Type B pancreatic cell (in vitro differentiated cells): ENCODE measurements at regions not wholly inside any gene's neighbourhood (a gene's known extent, or its start where the extent isn't known, plus 50 kb on each side); places are given as distances from the start of the nearest gene placed in this dataset.

Experiments used
- DNase-seq: peaks from one replicate; pipeline ENCODE4 v3.0.0; 2021; ENCODE audit warnings: mixed read lengths; ENCODE audit not compliant: unreplicated experiment; ENCODE audit errors: extremely low spot score
- H3K27ac Mint-ChIP-seq: 2 replicates; pipeline ENCODE4 v1.8.0; 2021; ENCODE audit warnings: mild to moderate bottlenecking, mixed read lengths
- H3K27me3 Mint-ChIP-seq: 2 replicates; pipeline ENCODE4 v1.8.0; 2021; ENCODE audit warnings: mixed read lengths
- H3K36me3 Mint-ChIP-seq: 2 replicates; pipeline ENCODE4 v1.8.0; 2021; ENCODE audit warnings: mixed read lengths
- H3K4me1 Mint-ChIP-seq: one replicate; pipeline ENCODE4 v1.8.0; 2021; ENCODE audit warnings: mixed read lengths; ENCODE audit not compliant: unreplicated experiment
- H3K4me3 Mint-ChIP-seq: 2 replicates; pipeline ENCODE4 v1.8.0; 2021; ENCODE audit warnings: mild to moderate bottlenecking, mixed read lengths
- H3K9me3 Mint-ChIP-seq: 2 replicates; pipeline ENCODE4 v1.8.0; 2021; ENCODE audit warnings: mixed read lengths
- TF ChIP-seq, protein P1 (sequence below): fragments of 200-600 bp; sonication (generic); conservative IDR thresholded peaks from 2 replicates; pipeline ENCODE4 v1.5.0; 2021; ENCODE audit warnings: antibody characterized with exemption, mild to moderate bottlenecking

DNA sequence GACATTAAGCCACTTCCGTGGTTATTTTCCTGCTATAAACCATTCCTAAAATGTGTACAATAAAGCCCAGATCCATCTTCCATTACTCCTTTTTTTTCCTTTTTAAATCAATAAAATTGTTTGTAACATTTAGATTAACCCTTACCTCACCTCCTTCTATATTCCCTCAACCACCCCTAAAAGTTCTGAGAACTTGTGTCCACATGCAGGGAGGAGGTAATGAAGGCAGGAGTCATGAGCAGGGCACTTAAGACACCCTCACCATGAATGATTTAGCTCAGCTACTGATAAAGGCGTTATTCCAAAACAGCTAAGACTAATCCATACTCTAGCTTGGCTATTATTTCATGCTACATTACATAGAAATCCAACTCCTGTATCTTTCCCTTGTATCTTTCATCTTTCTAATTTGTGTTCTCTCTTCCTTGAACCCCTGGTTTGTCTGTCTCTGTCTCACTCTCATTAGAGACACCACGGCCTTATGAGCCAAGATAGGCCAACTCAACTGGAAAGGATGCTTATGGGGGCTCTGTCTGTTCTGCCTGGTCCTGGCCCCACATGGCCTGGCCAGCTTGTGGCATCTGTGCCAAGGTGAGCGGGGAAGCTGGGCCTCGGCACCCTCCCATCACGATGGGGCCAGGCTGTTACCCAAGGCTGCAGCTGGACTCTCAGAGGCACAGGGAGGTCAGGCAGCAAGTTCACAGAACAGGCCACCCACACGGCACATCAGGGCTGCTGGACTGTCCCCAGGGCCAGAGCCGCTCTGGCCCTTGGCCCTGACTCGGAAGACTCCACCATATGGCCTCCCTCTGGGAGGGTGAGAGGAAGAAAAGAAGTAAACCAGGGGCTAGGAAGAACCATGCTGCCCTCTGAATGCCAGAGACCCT lies 294.4 kb downstream of the SOX9 start:
- H3K27ac Mint-ChIP-seq = peak overlapping the region; percentile 50
- peaks cover 42% of the 10 kb centered on the region for H3K4me1 Mint-ChIP-seq
- no peaks in the 10 kb centered on the region for H3K27me3 Mint-ChIP-seq
- peaks cover 15% of the 10 kb centered on the region for H3K9me3 Mint-ChIP-seq
- peaks cover 56% of the 10 kb centered on the region for H3K36me3 Mint-ChIP-seq
- DNase-seq = no peak
- no peak overlapping the region for H3K4me3 Mint-ChIP-seq
- TF ChIP-seq, protein P1, sequence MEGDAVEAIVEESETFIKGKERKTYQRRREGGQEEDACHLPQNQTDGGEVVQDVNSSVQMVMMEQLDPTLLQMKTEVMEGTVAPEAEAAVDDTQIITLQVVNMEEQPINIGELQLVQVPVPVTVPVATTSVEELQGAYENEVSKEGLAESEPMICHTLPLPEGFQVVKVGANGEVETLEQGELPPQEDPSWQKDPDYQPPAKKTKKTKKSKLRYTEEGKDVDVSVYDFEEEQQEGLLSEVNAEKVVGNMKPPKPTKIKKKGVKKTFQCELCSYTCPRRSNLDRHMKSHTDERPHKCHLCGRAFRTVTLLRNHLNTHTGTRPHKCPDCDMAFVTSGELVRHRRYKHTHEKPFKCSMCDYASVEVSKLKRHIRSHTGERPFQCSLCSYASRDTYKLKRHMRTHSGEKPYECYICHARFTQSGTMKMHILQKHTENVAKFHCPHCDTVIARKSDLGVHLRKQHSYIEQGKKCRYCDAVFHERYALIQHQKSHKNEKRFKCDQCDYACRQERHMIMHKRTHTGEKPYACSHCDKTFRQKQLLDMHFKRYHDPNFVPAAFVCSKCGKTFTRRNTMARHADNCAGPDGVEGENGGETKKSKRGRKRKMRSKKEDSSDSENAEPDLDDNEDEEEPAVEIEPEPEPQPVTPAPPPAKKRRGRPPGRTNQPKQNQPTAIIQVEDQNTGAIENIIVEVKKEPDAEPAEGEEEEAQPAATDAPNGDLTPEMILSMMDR = no peak

DNA sequence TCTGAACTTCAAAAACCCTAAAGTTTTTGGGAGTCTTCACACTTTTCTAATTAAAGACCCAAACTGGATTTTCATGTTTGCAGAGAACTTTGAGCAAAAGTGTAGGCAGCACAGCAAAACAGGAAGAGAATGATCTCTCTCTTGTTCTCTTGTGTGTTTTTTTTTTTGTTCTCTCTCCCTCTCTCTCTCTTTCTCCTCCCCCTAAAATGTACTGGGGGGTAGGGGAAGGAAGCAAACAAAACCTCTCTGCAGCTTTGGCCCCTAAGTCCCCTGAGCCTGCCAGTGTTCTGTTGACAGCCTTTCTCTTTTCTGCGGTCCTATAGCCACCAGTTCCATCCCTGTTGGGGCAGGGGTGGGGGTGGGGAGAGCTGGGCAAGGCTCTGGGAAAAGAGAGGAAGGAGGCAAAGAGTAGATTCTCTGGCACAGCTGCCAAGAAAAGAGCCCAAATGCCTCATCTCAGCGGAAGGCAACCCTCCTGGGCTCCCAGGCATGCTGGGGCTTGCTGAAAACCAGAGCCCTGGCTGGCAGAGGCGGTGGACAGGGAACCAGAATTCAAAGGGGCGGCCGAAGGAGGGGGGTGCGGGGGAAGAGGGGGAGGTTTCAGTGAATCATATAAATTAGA lies 295.3 kb downstream of the SOX9 start:
- Mint-ChIP-seq H3K9me3 (peaks cover 15% of the 10 kb centered on the region), H3K4me3 (no peak overlapping the region), H3K36me3 (peaks cover 55% of the 10 kb centered on the region), H3K27ac (peak overlapping the region; percentile 50), H3K27me3 (no peaks in the 10 kb centered on the region), H3K4me1 (peaks cover 39% of the 10 kb centered on the region)
- no peak for DNase-seq
- TF ChIP-seq, protein P1 = no peak

DNA sequence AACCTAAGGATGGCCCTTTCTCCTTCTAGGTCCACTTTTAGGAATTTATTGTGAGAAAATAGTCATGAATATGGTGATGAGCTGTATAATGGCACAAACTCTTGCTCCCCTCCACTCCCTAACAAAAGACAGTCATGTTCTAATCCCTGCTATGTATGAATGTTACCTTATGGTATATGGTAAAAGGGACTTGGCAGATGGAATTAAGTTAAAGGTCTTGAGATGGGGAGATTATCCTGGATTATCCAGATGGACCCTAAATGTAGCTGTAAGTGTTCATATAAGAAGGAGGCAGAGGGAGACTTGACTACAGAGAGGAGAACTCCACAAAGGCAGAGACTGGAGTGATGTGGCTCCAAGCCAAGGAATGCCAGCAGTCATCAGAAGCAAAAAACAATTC lies 296.1 kb downstream of the SOX9 start:
- Mint-ChIP-seq H3K4me3 (no peak overlapping the region), H3K27me3 (no peaks in the 10 kb centered on the region)

DNA sequence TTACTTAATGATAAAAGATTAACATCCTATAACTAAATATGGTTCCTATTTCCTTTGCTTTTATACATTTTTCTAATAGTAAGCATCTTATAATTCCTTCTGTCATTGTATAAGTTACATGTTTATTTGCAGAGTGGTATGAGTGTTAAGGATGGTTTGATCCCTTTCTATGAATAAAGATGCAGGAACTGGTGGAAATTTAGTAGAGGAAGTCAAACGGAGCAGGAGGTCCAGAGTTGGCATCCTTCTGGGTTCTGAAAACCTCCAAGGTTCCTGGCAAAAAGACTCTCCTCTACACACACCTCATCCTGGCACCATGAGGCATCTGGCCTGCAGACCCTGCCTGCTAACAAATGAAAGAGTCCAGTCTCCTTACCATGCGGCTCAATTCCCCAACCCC lies 296.8 kb downstream of the SOX9 start:
- no peak for DNase-seq
- no peak overlapping the region for H3K4me3 Mint-ChIP-seq
- TF ChIP-seq, protein P1 = no peak
- H3K27me3 Mint-ChIP-seq = no peaks in the 10 kb centered on the region
- peaks cover 14% of the 10 kb centered on the region for H3K9me3 Mint-ChIP-seq
- peaks cover 44% of the 10 kb centered on the region for H3K4me1 Mint-ChIP-seq
- H3K36me3 Mint-ChIP-seq = peaks cover 53% of the 10 kb centered on the region
- no peak overlapping the region for H3K27ac Mint-ChIP-seq

More for the DNA sequence above, 296.1 kb downstream of the SOX9 start:
- H3K9me3 Mint-ChIP-seq = peaks cover 15% of the 10 kb centered on the region
- H3K36me3 Mint-ChIP-seq = peaks cover 55% of the 10 kb centered on the region
- TF ChIP-seq, protein P1 = no peak
- H3K27ac Mint-ChIP-seq = no peak overlapping the region
- no peak for DNase-seq
- H3K4me1 Mint-ChIP-seq = peaks cover 42% of the 10 kb centered on the region

DNA sequence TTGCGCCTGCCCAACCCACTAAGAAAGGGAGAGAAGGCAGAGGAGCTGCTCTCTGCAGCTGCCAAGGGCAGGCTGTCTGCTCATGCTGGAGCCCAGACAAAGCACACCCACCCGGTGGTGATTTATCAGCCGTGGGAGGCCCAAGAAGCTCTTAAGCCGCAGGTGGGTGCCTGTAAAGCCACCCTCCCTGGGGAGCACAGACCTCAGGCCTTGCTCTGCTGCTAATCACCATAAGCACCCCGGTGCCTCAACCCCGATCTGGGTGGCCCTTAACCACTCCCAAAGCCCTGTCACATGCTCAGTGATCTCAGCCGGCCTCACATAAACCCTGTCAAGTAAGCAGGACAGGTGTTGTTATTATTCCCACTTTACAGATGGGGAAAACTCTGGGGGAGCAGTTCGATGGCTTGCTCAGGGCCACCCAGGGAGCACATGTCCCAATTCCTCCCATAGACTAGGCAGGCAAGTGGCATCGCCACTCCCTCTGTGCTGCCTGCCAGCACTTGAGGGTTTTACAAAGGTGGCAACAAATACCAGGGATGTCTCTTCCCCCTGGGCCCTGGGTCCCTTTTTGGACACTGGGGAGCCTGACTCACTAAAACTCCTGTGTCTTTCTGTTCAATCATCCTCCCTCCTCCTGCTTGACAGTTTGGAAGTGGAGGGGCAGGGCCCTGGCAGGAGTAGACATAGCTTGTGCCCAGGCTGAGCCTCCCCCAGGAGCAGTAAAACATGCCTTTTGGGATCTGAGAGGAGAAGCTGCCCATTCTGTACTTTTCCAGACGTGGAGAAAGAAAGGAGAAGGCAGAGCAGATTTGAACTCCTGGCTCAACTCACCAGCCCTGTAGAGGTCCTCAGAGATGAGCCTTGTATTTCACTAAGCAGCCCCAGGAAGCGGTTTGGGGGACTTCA lies 299.3 kb downstream of the SOX9 start:
- peaks cover 45% of the 10 kb centered on the region for H3K4me1 Mint-ChIP-seq
- DNase-seq = no peak
- H3K9me3 Mint-ChIP-seq = peaks cover 9% of the 10 kb centered on the region
- H3K27ac Mint-ChIP-seq = peak overlapping the region; percentile 75
- peaks cover 40% of the 10 kb centered on the region for H3K36me3 Mint-ChIP-seq
- H3K4me3 Mint-ChIP-seq = no peak overlapping the region
- no peaks in the 10 kb centered on the region for H3K27me3 Mint-ChIP-seq
- TF ChIP-seq, protein P1 = no peak
